K562 (cell line): ENCODE measurements at regions not wholly inside any gene's neighbourhood (a gene's known extent, or its start where the extent isn't known, plus 50 kb on each side); places are given as distances from the start of the nearest gene placed in this dataset.

Experiments
- ARNT ChIP-seq, 2 experiments: fragments of 450-650 bp; IDR thresholded peaks; 2 replicates each; pipeline ENCODE4 v1.6.1; 2016; ENCODE audit warnings: mild to moderate bottlenecking in 1 of 2
- CCNT2 ChIP-seq: IDR thresholded peaks from 2 replicates; pipeline ENCODE4 v1.6.1; 2011; ENCODE audit warnings: borderline replicate concordance, low read depth, mild to moderate bottlenecking, moderate library complexity, mixed read lengths, low read length; ENCODE audit not compliant: insufficient read length; ENCODE audit errors: extremely low read depth
- ETV1 ChIP-seq: fragments of 450-650 bp; conservative IDR thresholded peaks from 2 replicates; pipeline ENCODE4 v1.6.1; 2016; ENCODE audit warnings: missing genetic modification characterization, control low read depth, low read depth, missing compliant biosample characterization
- HDAC1 ChIP-seq, 2 experiments: fragments of 450-650 bp; IDR thresholded peaks; 2 replicates each; pipeline ENCODE4 v1.6.1; 2016 to 2017; ENCODE audit warnings: inconsistent platforms in 1 of 2, mild to moderate bottlenecking in 1 of 2, moderate library complexity in 1 of 2
- HIVEP1 ChIP-seq: fragments of 250-450 bp; sonication (Bioruptor Pico); IDR thresholded peaks from 2 replicates; pipeline ENCODE4 v1.4.0; 2020; ENCODE audit warnings: mild to moderate bottlenecking
- KLF6 ChIP-seq: fragments of 250-450 bp; sonication (Bioruptor Pico); IDR thresholded peaks from 2 replicates; pipeline ENCODE4 v1.4.0; 2020; ENCODE audit warnings: mild to moderate bottlenecking, moderate library complexity, borderline replicate concordance
- L3MBTL2 ChIP-seq: fragments of 450-650 bp; IDR thresholded peaks from 2 replicates; pipeline ENCODE4 v1.6.1; 2016; ENCODE audit warnings: mild to moderate bottlenecking, moderate library complexity
- MCM2 ChIP-seq: fragments of 450-650 bp; IDR thresholded peaks from 2 replicates; pipeline ENCODE4 v1.6.1; 2017; ENCODE audit warnings: low read depth, mild to moderate bottlenecking
- MEF2A ChIP-seq: IDR thresholded peaks from 2 replicates; pipeline ENCODE4 v1.6.1; 2011; ENCODE audit warnings: low read depth, mild to moderate bottlenecking, low read length, moderate library complexity; ENCODE audit not compliant: control insufficient read depth
- NEUROD1 ChIP-seq: fragments of 150-350 bp; IDR thresholded peaks from 2 replicates; pipeline ENCODE4 v1.6.1; 2014; ENCODE audit warnings: borderline replicate concordance, low read length, low read depth; ENCODE audit not compliant: partially characterized antibody
- NFATC3 ChIP-seq: fragments of 450-650 bp; IDR thresholded peaks from 2 replicates; pipeline ENCODE4 v1.6.1; 2017; ENCODE audit warnings: mild to moderate bottlenecking
- PHB ChIP-seq: fragments of 250-450 bp; sonication (Bioruptor Pico); IDR thresholded peaks from 2 replicates; pipeline ENCODE4 v1.5.0; 2021
- POLR2B ChIP-seq: fragments of 450-650 bp; IDR thresholded peaks from 2 replicates; pipeline ENCODE4 v1.6.1; 2018; ENCODE audit warnings: low read depth; ENCODE audit not compliant: partially characterized antibody
- RAD21 ChIP-seq, 2 experiments: fragments of 250-450 bp in 1 of 2; fragments of 450-650 bp in 1 of 2; sonication (Bioruptor Pico) in 1 of 2; formaldehyde crosslinking in 1 of 2; IDR thresholded peaks in 1 of 2; conservative IDR thresholded peaks in 1 of 2; 2 replicates each; pipeline versions ENCODE4 v1.4.0 to v1.8.0; 2020 to 2022; ENCODE audit warnings: mild to moderate bottlenecking in 2 of 2, moderate library complexity in 1 of 2
- RAD51 ChIP-seq: fragments of 450-650 bp; IDR thresholded peaks from 2 replicates; pipeline ENCODE4 v1.7.1; 2016; ENCODE audit warnings: low read depth, mild to moderate bottlenecking, borderline replicate concordance
- RBBP5 ChIP-seq: fragments of 200-600 bp; sonication (generic); IDR thresholded peaks from 2 replicates; pipeline ENCODE4 v1.6.1; 2012; ENCODE audit warnings: borderline replicate concordance, mild to moderate bottlenecking, low read length, control low read depth, inconsistent platforms; ENCODE audit not compliant: insufficient read depth, poor library complexity, severe bottlenecking
- SMAD1 ChIP-seq: fragments of 150-350 bp; IDR thresholded peaks from 2 replicates; pipeline ENCODE4 v1.6.1; 2014; ENCODE audit warnings: low read length, low read depth; ENCODE audit not compliant: partially characterized antibody
- SMAD3 ChIP-seq: fragments of 450-650 bp; formaldehyde crosslinking; conservative IDR thresholded peaks from 2 replicates; pipeline ENCODE4 v1.4.0; 2020; ENCODE audit warnings: mild to moderate bottlenecking
- SRSF3 ChIP-seq: fragments of 200-400 bp; formaldehyde crosslinking; IDR thresholded peaks from 2 replicates; pipeline ENCODE4 v1.6.1; 2016; ENCODE audit warnings: mild to moderate bottlenecking, low read length, moderate library complexity; ENCODE audit not compliant: insufficient read depth
- TEAD1 ChIP-seq, 2 experiments: fragments of 450-650 bp in 1 of 2; sonication (generic) in 1 of 2; formaldehyde crosslinking; IDR thresholded peaks; 2 replicates each; pipeline versions ENCODE4 v1.4.0 to v1.8.0; 2020 to 2022; ENCODE audit warnings: mild to moderate bottlenecking in 2 of 2, missing genetic modification reagents in 1 of 2
- ZNF174 ChIP-seq: fragments of 250-450 bp; sonication (Bioruptor Pico); IDR thresholded peaks from 2 replicates; pipeline ENCODE4 v1.4.0; 2020; ENCODE audit warnings: mild to moderate bottlenecking
- ZNF175 ChIP-seq: fragments of 200-800 bp; sonication (Bioruptor generic); IDR thresholded peaks from 2 replicates; pipeline ENCODE4 v1.6.1; 2016; ENCODE audit warnings: low read depth, mild to moderate bottlenecking, missing genetic modification characterization, missing compliant biosample characterization

GRCh38 chr2:11940121-11940743 is 193.8 kb downstream of the LPIN1 start (continued):
- TF ChIP-seq MCM2 (no peak), POLR2B (no peak), RAD21 (CRISPR knock-in tag; conservative IDR thresholded peaks at IDR 0.05 in 1 of 2, IDR thresholded peaks at IDR 0.05 in 1 of 2) (peak in 1 of 2 experiments; percentile 33; a peak in 2 of 4 replicates), L3MBTL2 (peak; percentile 24; the same call in 1 of the 2 replicates), RAD51 (no peak), TEAD1 (CRISPR knock-in tag; IDR thresholded peaks at IDR 0.05) (peak in 1 of 2 experiments; percentile 90; a peak in 2 of 4 replicates), HDAC1 (IDR thresholded peaks at IDR 0.05) (peak in 1 of 2 experiments; percentile 89; a peak in 2 of 4 replicates), NEUROD1 (no peak), NFATC3 (no peak), ETV1 (tag) (peak; percentile 74), HIVEP1 (CRISPR knock-in tag) (0 out of 2 replicates have a peak, but pooled peaks have one; percentile 28), SRSF3 (no peak), SMAD1 (peak; percentile 32), CCNT2 (peak; percentile 67), ZNF174 (CRISPR knock-in tag) (no peak), ARNT (IDR thresholded peaks at IDR 0.05) (peak in 1 of 2 experiments; percentile 89; a peak in 2 of 4 replicates), RBBP5 (no peak), MEF2A (no peak), SMAD3 (CRISPR knock-in tag) (peak; percentile 75; the same call in 1 of the 2 replicates), KLF6 (CRISPR knock-in tag) (peak; percentile 25; the same call in 1 of the 2 replicates), PHB (no peak), ZNF175 (CRISPR knock-in tag) (peak; percentile 72)
